ENCODE measurements at regions not wholly inside any gene's neighbourhood (a gene's known extent, or its start where the extent isn't known, plus 50 kb on each side); places are given as distances from the start of the nearest gene placed in this dataset.

- TF ChIP-seq CTCF (conservative IDR thresholded peaks at IDR 0.05 in 1 of 2, IDR thresholded peaks at IDR 0.05 in 1 of 2; ENCODE audit: low read depth in 1 of 2, low read length in 2 of 2) (no peak), EZH2 (IDR thresholded peaks at IDR 0.05; ENCODE audit: low read length, missing control alignments) (no peak)
Measured at GRCh38 chr2:102932501-102932900, 170.7 kb downstream of the TMEM182 start.

Measured in fibroblast of lung (primary cell).